ENCODE measurements at regions not wholly inside any gene's neighbourhood (a gene's known extent, or its start where the extent isn't known, plus 50 kb on each side); places are given as distances from the start of the nearest gene placed in this dataset.

GRCh38 chr12:113625499-113625898 lies 153.8 kb upstream of the LHX5 start:
- DNase-seq (ENCODE audit: low read depth in 4 of 4, low spot score in 2 of 4) = no peak

- no peak for DNase-seq (ENCODE audit: low read depth in 4 of 4, low spot score in 2 of 4)
These were observed 150.7 kb upstream of the LHX5 start for GRCh38 chr12:113622410-113622809.

- no peak for DNase-seq (ENCODE audit: low read depth in 4 of 4, low spot score in 2 of 4)
These were observed 148.8 kb upstream of the LHX5 start for GRCh38 chr12:113620437-113620976.

DNA sequence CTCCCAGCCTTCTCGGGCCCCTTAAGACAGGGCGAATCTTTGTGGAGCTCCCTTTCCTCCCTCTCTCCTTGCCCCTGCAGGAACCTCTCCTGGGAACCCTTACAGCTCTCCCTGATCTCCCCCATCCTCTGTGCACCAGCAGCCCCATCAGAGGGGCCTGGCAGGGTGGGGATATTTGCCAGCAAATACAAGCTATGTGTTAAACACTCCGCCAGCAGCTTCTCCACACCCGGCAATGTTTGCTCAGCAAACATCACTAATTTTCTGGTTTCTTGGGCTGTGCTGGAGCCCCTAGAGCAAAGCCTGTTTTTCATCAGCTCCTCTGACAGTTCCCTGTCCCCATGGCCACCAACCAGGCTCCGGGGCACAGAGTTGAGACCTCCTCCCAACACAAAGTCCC lies 147.5 kb upstream of the LHX5 start:
- DNase-seq (ENCODE audit: low read depth in 4 of 4, low spot score in 2 of 4) = no peak

- DNase-seq (ENCODE audit: low read depth in 4 of 4, low spot score in 2 of 4) = no peak
These were observed 141.7 kb upstream of the LHX5 start for GRCh38 chr12:113613414-113613813.

- no peak for DNase-seq (ENCODE audit: low read depth in 4 of 4, low spot score in 2 of 4)
These were observed 141.1 kb upstream of the LHX5 start for GRCh38 chr12:113612793-113613192.

DNA sequence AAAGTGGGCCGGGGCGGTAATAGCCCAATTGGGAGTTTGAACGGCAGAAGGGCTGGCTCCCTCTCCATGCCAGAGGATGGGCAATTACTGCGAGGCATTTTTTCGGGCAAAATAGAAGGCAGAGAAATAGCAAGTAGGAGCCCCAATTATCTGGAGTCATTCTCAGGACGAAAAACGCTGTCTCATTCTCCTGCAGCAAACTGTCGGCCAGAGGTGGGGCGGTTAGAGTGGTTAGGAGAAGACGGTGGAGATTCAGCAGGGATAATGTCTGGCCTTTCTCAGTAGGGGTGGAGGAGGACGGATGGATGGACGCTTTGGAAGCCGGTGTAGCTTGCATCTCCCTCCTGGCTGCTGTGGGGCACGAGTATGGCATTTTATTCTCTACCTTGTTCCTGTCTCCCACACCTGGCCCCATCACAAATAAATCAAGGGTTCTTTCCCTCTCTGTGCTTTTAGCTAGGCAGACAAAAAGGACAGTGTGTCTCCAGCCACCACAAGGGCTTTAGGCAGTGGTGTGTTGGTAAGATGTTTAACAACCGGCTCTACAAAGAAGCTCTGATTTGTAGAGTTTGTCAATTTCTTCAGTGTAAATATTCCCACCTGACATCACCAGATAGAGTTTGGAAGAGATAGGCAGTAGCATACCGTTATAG lies 140.5 kb upstream of the LHX5 start:
- no peak for DNase-seq (ENCODE audit: low read depth in 4 of 4, low spot score in 2 of 4)

DNA sequence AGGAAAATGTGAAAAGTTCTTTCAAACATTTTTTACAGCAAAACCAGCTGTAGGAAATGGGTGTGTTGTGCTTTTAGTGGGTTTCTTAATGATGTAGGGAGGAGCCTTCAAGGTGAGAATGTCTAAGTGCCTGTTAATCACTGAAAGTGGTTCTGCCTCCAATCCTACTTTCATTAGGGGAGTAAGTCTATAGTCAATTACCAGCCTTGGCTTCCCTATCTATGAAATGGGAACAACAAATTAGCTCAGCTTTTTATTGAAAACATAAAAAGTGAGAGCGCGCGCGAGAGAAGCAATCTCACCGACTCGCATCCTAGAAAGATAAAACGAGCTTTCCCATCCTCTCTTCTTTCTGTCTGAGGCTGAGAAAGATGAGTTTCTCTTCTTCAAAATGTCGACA lies 140.0 kb upstream of the LHX5 start:
- DNase-seq (ENCODE audit: low read depth in 4 of 4, low spot score in 2 of 4) = no peak

DNA sequence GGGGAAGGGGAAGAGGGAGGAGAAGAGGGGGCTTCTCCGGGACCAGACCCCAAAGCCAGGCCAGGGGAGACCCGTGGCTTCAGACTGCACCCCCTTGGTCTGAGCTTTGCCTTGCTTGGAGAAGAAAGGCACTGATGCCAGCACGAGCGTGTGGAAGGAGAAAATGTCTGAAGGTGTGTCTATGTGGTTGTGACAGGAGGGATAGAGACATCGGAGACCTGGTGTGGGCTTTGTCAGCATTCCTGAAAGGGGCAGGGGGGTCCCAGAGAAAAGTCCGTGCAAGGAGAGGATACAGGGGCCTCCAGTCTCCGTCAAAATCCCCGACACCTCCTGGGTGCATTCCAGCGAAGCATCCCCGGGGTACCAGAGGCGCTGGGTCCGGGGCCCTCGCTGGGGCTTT lies 139.0 kb upstream of the LHX5 start:
- no peak for DNase-seq (ENCODE audit: low read depth in 4 of 4, low spot score in 2 of 4)

DNA sequence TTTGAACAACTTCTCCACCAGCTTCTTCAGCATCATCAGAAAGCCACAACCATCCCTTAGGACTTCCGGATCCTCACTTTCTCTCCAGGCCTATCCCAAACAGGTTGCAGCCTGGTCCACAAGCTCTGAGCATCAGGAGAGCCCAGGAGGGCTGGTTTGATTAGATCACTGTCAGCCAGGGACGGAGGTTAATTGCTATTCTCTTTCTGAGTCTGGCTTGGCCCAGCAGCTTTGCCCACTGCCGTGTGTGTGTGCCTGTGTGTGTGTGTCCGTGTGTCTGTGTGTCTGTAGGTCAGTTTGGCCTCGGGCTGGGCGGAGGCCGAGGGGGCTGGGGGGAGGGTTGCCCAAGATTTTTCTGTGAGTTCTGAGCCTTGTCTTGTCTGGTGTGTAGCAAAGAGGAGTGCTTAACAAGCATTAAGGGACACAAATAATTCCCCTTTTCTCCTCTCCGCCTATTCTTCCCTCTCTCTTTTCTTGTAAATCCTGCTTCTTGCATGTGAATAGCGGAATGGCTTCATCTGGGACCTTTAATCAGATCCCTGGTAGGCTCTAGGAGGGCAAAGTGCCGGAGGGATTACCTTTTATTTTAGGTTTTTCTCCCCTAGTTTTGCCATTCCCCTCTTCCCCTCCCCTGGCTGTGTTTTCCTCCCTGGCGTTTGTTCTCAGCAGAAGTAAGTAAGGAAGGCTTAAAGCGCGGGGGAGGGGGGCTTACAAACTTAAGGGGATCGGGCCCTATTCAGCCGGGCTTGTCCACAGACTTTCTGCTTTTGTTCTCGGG lies 138.2 kb upstream of the LHX5 start:
- no peak for DNase-seq (ENCODE audit: low read depth in 4 of 4, low spot score in 2 of 4)

- DNase-seq (ENCODE audit: low read depth in 4 of 4, low spot score in 2 of 4) = no peak
These were observed 133.0 kb upstream of the LHX5 start for GRCh38 chr12:113604666-113605065.

DNA sequence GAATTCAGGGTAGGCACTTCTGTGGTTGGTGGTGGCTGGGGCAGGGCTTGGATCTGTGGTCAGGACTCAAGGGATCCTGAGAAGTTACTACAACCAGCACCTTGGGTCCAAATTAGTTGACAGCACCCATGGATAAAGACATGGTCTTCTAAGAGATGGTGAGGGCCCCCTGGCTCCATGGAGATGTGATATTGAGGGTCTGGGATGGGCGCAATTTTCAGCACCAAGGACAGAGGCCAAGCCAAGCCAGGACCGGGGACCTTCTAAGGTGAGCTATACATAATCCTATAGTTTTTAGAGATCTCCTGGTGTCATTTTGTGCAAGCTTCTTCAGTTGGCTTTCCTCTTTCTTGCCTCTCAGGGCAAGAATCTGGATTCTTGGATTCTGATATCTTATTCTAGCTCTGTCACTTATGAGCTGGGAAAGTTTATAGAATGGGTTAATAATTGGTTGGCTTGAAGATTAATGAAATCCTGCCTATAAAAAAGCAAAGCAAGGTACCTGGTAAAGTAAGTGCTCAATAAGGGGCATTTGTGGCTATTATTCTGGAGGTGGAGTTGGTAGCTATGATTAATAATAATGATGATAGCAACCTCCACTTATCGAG lies 130.1 kb upstream of the LHX5 start:
- no peak for DNase-seq (ENCODE audit: low read depth in 4 of 4, low spot score in 2 of 4)

DNA sequence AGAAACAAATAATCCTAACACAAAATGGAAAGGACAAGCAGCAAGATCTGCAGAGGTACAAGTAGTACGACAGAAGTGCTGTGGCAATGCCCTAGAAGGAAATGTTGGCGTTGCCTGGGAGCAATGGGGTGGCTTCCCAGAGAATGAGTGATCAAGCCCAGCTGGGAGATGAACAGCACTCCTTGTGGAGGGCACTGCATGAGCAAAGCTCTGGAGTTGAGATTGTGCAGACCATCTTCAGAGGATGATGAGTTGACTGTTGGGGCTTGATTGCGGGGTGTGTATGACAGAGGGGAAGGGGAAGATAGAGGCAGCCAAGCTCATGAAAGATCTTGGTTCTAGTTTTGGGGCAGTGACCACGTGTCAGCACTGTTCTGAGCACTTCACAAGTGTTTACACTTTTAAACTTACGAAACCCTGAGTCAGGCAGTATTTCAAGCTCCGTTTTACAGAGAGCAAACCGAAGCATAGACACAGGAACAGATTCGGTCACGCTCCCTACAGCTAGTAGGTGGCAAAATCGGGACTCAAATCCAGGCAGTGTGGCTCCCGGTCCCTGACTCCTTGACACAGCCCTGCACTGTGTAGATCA lies 127.2 kb upstream of the LHX5 start:
- no peak for DNase-seq (ENCODE audit: low read depth in 4 of 4, low spot score in 2 of 4)

DNA sequence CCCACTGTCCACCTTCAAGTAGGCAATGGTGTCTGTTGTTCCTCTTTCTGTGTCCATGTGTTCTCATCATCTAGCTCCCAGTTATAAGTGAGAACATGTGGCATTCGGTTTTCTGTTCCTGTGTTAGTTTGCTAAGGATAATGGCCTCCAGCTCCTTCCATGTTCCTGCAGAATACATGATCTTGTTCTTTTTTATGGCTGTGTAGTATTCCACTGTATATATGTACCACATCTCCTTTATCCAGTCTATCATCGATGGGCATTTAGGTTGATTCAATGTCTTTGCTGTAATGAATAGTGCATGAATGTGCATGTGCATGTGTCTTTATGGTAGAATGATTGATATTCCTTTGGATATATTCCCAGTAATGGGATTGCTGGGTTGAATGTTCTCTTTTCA lies 123.3 kb upstream of the LHX5 start:
- no peak for DNase-seq (ENCODE audit: low read depth in 4 of 4, low spot score in 2 of 4)

DNA sequence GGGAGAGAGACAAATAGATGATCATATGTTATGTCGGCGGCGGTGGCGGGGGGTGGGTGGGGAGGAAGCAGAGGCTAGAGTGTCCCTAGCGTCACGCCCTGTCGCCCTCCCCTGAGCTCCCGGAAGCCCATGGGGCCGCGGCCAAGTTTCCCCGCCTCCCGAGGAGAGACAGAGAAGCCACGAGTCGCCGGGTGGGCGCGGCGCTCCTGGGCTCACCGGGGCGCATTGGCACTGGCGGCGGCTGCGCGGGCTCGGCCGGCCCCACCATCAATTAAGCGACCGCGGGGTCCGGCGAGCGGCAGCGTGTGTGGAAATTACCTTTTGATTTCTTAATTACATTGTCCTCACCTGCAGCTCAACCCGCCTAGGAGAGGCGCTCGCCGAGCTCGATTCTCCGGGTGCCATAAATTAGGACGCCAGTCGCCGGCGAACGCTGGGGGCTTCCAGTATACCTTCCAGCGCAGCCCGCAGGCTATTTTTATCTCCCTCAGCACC lies 119.9 kb upstream of the LHX5 start:
- no peak for DNase-seq (ENCODE audit: low read depth in 4 of 4, low spot score in 2 of 4)

DNA sequence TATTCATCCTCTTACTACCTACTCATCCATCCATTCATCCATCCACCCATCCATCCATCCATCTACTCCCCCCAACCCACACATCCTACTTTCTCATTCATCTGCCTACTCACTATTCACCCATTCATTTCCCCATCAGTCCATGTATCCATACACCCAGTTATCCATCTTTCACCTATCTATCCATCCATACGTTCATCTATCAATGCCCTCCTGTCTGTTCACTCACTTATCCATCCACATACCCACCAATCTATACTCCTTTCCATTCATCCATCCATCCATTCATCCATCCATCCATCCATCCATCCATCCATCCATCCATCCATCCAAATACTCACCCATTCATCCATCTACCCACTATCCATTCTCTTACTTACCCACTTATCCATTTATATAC lies 117.8 kb upstream of the LHX5 start:
- DNase-seq (ENCODE audit: low read depth in 4 of 4, low spot score in 2 of 4) = no peak

DNA sequence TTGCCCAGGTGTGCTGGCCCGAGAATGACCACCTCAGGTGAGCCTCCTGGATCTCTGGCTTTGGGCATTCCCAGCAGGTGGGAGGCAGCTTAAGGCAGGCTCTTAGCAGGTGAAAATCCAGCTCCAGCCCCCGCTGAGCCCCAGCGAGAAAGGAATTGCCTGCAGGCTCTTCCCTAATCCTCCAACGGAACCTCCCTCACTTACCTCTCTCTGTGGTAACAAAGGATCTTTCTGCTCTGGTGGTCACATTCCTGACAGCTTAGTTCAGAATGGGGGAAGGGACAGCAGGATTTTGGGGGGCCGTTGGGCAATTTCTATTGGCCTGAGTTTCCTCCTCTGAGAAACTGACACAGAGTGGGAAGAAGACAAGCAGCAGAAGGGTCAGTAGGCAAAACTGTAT lies 116.0 kb upstream of the LHX5 start:
- DNase-seq (ENCODE audit: low read depth in 4 of 4, low spot score in 2 of 4) = no peak

- no peak for DNase-seq (ENCODE audit: low read depth in 4 of 4, low spot score in 2 of 4)
These were observed 114.8 kb upstream of the LHX5 start for GRCh38 chr12:113586461-113586860.

DNA sequence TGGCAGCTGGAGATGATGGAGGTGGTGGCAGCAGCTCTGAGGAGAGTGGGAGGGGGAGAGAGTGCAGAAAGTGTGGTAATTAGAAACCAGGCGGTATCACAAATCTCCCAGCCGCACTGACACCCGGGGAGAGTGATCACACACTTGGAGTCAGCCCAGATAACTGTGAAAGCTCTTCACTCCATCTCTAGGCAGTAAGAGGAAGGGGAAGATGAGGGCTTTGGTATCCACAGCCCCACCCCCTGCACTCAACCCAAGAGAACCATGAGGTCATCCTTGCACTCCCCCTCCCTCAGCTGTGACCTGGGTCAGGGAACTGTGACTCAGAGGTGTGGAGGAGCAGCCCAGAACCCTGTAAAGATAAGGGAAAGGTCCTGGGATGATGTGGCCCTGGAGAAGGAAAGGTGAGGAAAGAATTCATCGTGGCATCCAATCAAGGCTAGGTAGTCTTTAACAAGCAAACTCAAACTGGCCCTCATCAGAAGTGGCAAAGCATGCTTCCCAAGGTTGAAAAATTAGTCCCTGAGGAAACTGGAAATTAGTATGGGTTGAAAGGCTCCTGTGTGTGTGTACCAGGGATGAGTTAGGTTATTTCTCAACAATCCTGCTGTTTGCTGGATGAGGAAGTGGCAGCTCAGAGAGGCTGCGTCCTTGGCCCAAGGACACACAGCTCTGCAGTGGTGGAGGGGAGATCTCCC lies 111.0 kb upstream of the LHX5 start:
- peak in 1 of 4 donors; percentile 25 for DNase-seq (ENCODE audit: low read depth in 4 of 4, low spot score in 2 of 4)

DNA sequence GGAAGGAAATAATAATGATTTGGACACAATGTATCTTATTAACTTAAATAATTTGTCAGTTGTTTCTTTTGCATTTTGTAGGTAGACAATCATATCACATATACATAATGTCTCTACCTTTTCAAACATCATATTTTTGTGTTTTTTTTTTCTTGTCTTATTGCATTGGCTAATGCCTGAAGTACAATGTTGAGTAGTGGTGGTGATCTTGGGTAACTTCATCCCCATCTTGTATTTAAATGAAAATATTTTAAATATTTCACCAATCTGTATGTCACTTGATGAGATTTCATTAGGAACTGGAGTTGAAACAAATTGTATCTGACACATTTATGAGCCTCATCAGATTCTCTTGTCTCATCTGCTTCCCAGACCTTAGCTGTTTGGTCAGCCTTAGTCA lies 109.7 kb upstream of the LHX5 start:
- no peak for DNase-seq (ENCODE audit: low read depth in 4 of 4, low spot score in 2 of 4)

DNA sequence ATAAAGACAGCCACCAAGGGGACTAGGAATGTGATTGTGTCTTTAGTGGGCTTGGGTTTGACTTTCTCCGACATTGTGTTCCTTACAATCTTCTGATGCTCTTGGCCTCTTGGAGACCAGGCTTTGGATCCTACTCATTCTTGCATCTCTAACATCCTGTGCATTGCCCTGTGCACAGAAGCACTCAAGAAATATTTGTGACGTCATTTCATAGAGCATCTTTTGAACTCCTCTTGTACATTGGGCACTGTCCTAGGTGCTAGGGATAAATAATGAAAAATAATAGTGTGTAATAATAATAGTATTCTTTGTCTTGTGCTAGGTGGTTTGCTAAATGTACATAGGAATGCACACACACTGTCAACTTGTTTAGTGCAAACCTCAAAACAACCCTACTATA lies 108.8 kb upstream of the LHX5 start:
- no peak for DNase-seq (ENCODE audit: low read depth in 4 of 4, low spot score in 2 of 4)

All from left renal cortex interstitium (tissue), 4 donors.